ENCODE measurements at regions not wholly inside any gene's neighbourhood (a gene's known extent, or its start where the extent isn't known, plus 50 kb on each side); places are given as distances from the start of the nearest gene placed in this dataset.

DNA sequence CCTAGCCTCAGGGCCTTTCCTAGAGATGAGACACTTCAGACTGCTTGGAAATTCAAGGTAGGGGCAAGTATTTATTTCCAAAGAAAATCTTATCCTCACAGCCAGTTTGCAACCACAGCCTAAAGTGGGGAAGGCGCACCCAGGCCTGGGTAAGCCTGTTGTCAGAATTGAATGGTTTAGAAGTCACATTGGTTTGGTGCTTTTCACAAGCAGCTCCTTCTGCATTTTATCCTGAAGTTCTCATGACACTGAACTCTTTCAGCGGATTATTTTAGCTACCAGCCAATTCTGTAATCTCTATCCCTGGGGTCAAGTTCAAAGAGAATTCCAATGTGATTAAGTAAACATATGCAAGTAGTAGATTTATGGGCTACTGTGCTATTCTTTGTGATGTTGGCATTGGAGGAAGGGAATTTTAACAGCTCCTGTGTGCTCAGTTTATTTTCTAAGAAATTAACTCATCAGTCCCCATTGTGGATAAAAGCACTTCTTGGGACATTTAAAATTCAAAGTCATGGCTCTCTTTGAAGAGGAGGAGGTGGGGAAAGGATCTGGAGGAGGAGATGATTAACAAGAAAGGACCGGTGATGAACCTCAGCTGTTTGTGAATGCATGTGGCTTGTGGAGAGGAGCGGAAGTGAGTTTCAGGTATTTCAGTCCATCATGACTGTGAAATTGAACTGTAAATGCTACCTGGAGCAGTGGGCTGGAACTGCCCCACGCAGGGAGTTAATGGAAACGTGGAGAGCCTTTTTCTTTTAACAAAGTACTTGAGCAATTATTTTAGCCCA is 90.2 kb upstream of the CACUL1 start:
- no peak for TF ChIP-seq ATF3 (IDR thresholded peaks at IDR 0.05; ENCODE audit: insufficient read depth, low read depth, low read length)
- no peak for TF ChIP-seq POLR2AphosphoS5 (IDR thresholded peaks at IDR 0.05; ENCODE audit: low read depth, low read length)
- TF ChIP-seq, protein P1, sequence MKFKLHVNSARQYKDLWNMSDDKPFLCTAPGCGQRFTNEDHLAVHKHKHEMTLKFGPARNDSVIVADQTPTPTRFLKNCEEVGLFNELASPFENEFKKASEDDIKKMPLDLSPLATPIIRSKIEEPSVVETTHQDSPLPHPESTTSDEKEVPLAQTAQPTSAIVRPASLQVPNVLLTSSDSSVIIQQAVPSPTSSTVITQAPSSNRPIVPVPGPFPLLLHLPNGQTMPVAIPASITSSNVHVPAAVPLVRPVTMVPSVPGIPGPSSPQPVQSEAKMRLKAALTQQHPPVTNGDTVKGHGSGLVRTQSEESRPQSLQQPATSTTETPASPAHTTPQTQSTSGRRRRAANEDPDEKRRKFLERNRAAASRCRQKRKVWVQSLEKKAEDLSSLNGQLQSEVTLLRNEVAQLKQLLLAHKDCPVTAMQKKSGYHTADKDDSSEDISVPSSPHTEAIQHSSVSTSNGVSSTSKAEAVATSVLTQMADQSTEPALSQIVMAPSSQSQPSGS (IDR thresholded peaks at IDR 0.05; ENCODE audit: low read length): no peak
- no peak for TF ChIP-seq TAF1 (IDR thresholded peaks at IDR 0.05; ENCODE audit: low read depth, low read length)
- TF ChIP-seq, protein P2, sequence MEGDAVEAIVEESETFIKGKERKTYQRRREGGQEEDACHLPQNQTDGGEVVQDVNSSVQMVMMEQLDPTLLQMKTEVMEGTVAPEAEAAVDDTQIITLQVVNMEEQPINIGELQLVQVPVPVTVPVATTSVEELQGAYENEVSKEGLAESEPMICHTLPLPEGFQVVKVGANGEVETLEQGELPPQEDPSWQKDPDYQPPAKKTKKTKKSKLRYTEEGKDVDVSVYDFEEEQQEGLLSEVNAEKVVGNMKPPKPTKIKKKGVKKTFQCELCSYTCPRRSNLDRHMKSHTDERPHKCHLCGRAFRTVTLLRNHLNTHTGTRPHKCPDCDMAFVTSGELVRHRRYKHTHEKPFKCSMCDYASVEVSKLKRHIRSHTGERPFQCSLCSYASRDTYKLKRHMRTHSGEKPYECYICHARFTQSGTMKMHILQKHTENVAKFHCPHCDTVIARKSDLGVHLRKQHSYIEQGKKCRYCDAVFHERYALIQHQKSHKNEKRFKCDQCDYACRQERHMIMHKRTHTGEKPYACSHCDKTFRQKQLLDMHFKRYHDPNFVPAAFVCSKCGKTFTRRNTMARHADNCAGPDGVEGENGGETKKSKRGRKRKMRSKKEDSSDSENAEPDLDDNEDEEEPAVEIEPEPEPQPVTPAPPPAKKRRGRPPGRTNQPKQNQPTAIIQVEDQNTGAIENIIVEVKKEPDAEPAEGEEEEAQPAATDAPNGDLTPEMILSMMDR (IDR thresholded peaks at IDR 0.05; ENCODE audit: control extremely low read depth in 1 of 3, insufficient read depth in 1 of 3, low read depth in 1 of 3, low read length in 3 of 3): no peak
- TF ChIP-seq SP1 (IDR thresholded peaks at IDR 0.05; ENCODE audit: low read depth, low read length): no peak

Measured in H1 (cell line).